ENCODE measurements at regions not wholly inside any gene's neighbourhood (a gene's known extent, or its start where the extent isn't known, plus 50 kb on each side); places are given as distances from the start of the nearest gene placed in this dataset.

- no peak for TF ChIP-seq CTCF (IDR thresholded peaks at IDR 0.05; ENCODE audit: unreplicated experiment)
- H3K27me3 Mint-ChIP-seq (ENCODE audit: low read depth): no peaks in the 10 kb centered on the region
These were observed 945.5 kb downstream of the SORCS3 start for GRCh38 chr10:105586451-105587098.

GRCh38 chr10:105585753-105586152 is 944.7 kb downstream of the SORCS3 start:
- TF ChIP-seq CTCF (IDR thresholded peaks at IDR 0.05; ENCODE audit: unreplicated experiment): no peak
- Mint-ChIP-seq H3K9me3 (no peaks in the 10 kb centered on the region), H3K27ac (peak overlapping the region; percentile 54), H3K4me3 (no peak overlapping the region), H3K36me3 (no peaks in the 10 kb centered on the region), H3K27me3 (ENCODE audit: low read depth) (no peaks in the 10 kb centered on the region), H3K4me1 (peaks cover 16% of the 10 kb centered on the region)
- DNase-seq (ENCODE audit: low spot score in 2 of 2, unreplicated experiment in 2 of 2): no peak

More at GRCh38 chr10:105586451-105587098, 945.5 kb downstream of the SORCS3 start:
- peaks cover 19% of the 10 kb centered on the region for H3K4me1 Mint-ChIP-seq
- no peak for DNase-seq (ENCODE audit: low spot score in 2 of 2, unreplicated experiment in 2 of 2)
- H3K27ac Mint-ChIP-seq: peak overlapping the region; percentile 65
- no peaks in the 10 kb centered on the region for H3K9me3 Mint-ChIP-seq
- H3K4me3 Mint-ChIP-seq: no peak overlapping the region
- H3K36me3 Mint-ChIP-seq: no peaks in the 10 kb centered on the region

- Mint-ChIP-seq H3K36me3 (no peaks in the 10 kb centered on the region), H3K9me3 (no peaks in the 10 kb centered on the region), H3K4me3 (no peak overlapping the region), H3K4me1 (peaks cover 16% of the 10 kb centered on the region), H3K27ac (peak overlapping the region; percentile 54), H3K27me3 (ENCODE audit: low read depth) (no peaks in the 10 kb centered on the region)
- DNase-seq (ENCODE audit: low spot score in 2 of 2, unreplicated experiment in 2 of 2): no peak
- no peak for TF ChIP-seq CTCF (IDR thresholded peaks at IDR 0.05; ENCODE audit: unreplicated experiment)
These were observed 944.1 kb downstream of the SORCS3 start for GRCh38 chr10:105585171-105585570.

- Mint-ChIP-seq H3K9me3 (peaks cover under 1% of the 10 kb centered on the region), H3K4me1 (no peaks in the 10 kb centered on the region), H3K36me3 (no peaks in the 10 kb centered on the region), H3K27ac (no peak overlapping the region), H3K27me3 (ENCODE audit: low read depth) (peaks cover 2% of the 10 kb centered on the region), H3K4me3 (no peak overlapping the region)
- DNase-seq (ENCODE audit: low spot score in 2 of 2, unreplicated experiment in 2 of 2): no peak
- TF ChIP-seq CTCF (IDR thresholded peaks at IDR 0.05; ENCODE audit: unreplicated experiment): no peak
These were observed 938.0 kb downstream of the SORCS3 start for GRCh38 chr10:105579112-105579511.

- no peaks in the 10 kb centered on the region for H3K36me3 Mint-ChIP-seq
- peaks cover 7% of the 10 kb centered on the region for H3K9me3 Mint-ChIP-seq
- no peaks in the 10 kb centered on the region for H3K4me1 Mint-ChIP-seq
- no peak for TF ChIP-seq CTCF (IDR thresholded peaks at IDR 0.05; ENCODE audit: unreplicated experiment)
- no peak for DNase-seq (ENCODE audit: low spot score in 2 of 2, unreplicated experiment in 2 of 2)
- no peak overlapping the region for H3K27ac Mint-ChIP-seq
- no peak overlapping the region for H3K4me3 Mint-ChIP-seq
- peaks cover 4% of the 10 kb centered on the region for H3K27me3 Mint-ChIP-seq (ENCODE audit: low read depth)
These were observed 936.9 kb downstream of the SORCS3 start for GRCh38 chr10:105577865-105578607.

Measured in mesothelial cell of epicardium (in vitro differentiated cells).